ENCODE measurements at regions not wholly inside any gene's neighbourhood (a gene's known extent, or its start where the extent isn't known, plus 50 kb on each side); places are given as distances from the start of the nearest gene placed in this dataset.

DNA sequence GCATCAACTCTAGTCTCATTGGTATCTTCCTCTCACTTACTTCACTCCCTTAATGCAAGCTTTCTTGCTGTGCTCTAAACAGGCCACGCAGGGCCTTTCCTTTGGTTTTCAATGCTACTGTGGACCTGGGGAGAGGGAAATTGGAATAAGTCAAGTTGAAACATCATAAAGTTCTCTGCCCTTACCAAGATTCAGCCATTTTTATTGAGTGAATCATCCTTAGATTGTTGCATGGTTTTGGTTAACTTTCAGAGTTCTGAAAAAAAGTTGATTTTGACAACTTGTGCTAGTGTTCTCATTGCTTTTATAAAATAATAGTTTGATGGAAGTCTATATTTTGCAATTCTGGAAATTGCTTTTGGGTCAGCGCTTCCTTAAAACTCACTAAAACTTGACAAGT, 852.8 kb upstream of the ACVR2A start:
- Histone ChIP-seq H3K27ac (ENCODE audit: low read depth) (no peak overlapping the region), H3K9me2 (ENCODE audit: insufficient read depth) (0 out of 2 replicates have a peak, but pooled peaks cover 4% of the 10 kb centered on the region), H3K4me2 (no peak overlapping the region), H3K4me1 (ENCODE audit: insufficient read depth) (peaks cover 17% of the 10 kb centered on the region), H3K4me3 (no peak overlapping the region), H4K20me1 (replicated peaks; ENCODE audit: insufficient read depth) (no peaks in the 10 kb centered on the region), H3F3A (replicated peaks; ENCODE audit: low read depth) (no peaks in the 10 kb centered on the region), H3K27me3 (ENCODE audit: insufficient read depth) (no peaks in the 10 kb centered on the region), H3K36me3 (ENCODE audit: insufficient read depth) (no peaks in the 10 kb centered on the region), H2AFZ (peak overlapping the region; percentile 33; the same call in 1 of the 2 replicates), H3K79me2 (replicated peaks; ENCODE audit: insufficient read depth) (no peaks in the 10 kb centered on the region)
- H3K27ac Mint-ChIP-seq = no peak overlapping the region
- H3K9me3 Mint-ChIP-seq = no peaks in the 10 kb centered on the region
- TF ChIP-seq, protein P1, sequence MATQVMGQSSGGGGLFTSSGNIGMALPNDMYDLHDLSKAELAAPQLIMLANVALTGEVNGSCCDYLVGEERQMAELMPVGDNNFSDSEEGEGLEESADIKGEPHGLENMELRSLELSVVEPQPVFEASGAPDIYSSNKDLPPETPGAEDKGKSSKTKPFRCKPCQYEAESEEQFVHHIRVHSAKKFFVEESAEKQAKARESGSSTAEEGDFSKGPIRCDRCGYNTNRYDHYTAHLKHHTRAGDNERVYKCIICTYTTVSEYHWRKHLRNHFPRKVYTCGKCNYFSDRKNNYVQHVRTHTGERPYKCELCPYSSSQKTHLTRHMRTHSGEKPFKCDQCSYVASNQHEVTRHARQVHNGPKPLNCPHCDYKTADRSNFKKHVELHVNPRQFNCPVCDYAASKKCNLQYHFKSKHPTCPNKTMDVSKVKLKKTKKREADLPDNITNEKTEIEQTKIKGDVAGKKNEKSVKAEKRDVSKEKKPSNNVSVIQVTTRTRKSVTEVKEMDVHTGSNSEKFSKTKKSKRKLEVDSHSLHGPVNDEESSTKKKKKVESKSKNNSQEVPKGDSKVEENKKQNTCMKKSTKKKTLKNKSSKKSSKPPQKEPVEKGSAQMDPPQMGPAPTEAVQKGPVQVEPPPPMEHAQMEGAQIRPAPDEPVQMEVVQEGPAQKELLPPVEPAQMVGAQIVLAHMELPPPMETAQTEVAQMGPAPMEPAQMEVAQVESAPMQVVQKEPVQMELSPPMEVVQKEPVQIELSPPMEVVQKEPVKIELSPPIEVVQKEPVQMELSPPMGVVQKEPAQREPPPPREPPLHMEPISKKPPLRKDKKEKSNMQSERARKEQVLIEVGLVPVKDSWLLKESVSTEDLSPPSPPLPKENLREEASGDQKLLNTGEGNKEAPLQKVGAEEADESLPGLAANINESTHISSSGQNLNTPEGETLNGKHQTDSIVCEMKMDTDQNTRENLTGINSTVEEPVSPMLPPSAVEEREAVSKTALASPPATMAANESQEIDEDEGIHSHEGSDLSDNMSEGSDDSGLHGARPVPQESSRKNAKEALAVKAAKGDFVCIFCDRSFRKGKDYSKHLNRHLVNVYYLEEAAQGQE (IDR thresholded peaks at IDR 0.05; ENCODE audit: unreplicated experiment) = no peak
- TF ChIP-seq POLR2AphosphoS5 (IDR thresholded peaks at IDR 0.05; ENCODE audit: low read depth) (no peak), CREB1 (CRISPR knock-in tag; IDR thresholded peaks at IDR 0.05; ENCODE audit: low read depth) (no peak), EZH2phosphoT487 (IDR thresholded peaks at IDR 0.05; ENCODE audit: unreplicated experiment) (no peak), ZNF114 (CRISPR knock-in tag; IDR thresholded peaks at IDR 0.05) (no peak), JUNB (IDR thresholded peaks at IDR 0.05; ENCODE audit: unreplicated experiment) (no peak), ZNF331 (CRISPR knock-in tag; IDR thresholded peaks at IDR 0.05; ENCODE audit: low read depth) (no peak), NANOG (IDR thresholded peaks at IDR 0.05; ENCODE audit: borderline replicate concordance) (no peak), STAT1 (IDR thresholded peaks at IDR 0.05; ENCODE audit: unreplicated experiment) (no peak), EZH2 (IDR thresholded peaks at IDR 0.05; ENCODE audit: low read depth, unreplicated experiment) (no peak)
- TF ChIP-seq, protein P2, sequence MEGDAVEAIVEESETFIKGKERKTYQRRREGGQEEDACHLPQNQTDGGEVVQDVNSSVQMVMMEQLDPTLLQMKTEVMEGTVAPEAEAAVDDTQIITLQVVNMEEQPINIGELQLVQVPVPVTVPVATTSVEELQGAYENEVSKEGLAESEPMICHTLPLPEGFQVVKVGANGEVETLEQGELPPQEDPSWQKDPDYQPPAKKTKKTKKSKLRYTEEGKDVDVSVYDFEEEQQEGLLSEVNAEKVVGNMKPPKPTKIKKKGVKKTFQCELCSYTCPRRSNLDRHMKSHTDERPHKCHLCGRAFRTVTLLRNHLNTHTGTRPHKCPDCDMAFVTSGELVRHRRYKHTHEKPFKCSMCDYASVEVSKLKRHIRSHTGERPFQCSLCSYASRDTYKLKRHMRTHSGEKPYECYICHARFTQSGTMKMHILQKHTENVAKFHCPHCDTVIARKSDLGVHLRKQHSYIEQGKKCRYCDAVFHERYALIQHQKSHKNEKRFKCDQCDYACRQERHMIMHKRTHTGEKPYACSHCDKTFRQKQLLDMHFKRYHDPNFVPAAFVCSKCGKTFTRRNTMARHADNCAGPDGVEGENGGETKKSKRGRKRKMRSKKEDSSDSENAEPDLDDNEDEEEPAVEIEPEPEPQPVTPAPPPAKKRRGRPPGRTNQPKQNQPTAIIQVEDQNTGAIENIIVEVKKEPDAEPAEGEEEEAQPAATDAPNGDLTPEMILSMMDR (conservative IDR thresholded peaks at IDR 0.05; ENCODE audit: low read depth in 2 of 2) = no peak
- TF ChIP-seq, protein P3, sequence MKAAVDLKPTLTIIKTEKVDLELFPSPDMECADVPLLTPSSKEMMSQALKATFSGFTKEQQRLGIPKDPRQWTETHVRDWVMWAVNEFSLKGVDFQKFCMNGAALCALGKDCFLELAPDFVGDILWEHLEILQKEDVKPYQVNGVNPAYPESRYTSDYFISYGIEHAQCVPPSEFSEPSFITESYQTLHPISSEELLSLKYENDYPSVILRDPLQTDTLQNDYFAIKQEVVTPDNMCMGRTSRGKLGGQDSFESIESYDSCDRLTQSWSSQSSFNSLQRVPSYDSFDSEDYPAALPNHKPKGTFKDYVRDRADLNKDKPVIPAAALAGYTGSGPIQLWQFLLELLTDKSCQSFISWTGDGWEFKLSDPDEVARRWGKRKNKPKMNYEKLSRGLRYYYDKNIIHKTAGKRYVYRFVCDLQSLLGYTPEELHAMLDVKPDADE (IDR thresholded peaks at IDR 0.05) = no peak
- TF ChIP-seq, protein P4, sequence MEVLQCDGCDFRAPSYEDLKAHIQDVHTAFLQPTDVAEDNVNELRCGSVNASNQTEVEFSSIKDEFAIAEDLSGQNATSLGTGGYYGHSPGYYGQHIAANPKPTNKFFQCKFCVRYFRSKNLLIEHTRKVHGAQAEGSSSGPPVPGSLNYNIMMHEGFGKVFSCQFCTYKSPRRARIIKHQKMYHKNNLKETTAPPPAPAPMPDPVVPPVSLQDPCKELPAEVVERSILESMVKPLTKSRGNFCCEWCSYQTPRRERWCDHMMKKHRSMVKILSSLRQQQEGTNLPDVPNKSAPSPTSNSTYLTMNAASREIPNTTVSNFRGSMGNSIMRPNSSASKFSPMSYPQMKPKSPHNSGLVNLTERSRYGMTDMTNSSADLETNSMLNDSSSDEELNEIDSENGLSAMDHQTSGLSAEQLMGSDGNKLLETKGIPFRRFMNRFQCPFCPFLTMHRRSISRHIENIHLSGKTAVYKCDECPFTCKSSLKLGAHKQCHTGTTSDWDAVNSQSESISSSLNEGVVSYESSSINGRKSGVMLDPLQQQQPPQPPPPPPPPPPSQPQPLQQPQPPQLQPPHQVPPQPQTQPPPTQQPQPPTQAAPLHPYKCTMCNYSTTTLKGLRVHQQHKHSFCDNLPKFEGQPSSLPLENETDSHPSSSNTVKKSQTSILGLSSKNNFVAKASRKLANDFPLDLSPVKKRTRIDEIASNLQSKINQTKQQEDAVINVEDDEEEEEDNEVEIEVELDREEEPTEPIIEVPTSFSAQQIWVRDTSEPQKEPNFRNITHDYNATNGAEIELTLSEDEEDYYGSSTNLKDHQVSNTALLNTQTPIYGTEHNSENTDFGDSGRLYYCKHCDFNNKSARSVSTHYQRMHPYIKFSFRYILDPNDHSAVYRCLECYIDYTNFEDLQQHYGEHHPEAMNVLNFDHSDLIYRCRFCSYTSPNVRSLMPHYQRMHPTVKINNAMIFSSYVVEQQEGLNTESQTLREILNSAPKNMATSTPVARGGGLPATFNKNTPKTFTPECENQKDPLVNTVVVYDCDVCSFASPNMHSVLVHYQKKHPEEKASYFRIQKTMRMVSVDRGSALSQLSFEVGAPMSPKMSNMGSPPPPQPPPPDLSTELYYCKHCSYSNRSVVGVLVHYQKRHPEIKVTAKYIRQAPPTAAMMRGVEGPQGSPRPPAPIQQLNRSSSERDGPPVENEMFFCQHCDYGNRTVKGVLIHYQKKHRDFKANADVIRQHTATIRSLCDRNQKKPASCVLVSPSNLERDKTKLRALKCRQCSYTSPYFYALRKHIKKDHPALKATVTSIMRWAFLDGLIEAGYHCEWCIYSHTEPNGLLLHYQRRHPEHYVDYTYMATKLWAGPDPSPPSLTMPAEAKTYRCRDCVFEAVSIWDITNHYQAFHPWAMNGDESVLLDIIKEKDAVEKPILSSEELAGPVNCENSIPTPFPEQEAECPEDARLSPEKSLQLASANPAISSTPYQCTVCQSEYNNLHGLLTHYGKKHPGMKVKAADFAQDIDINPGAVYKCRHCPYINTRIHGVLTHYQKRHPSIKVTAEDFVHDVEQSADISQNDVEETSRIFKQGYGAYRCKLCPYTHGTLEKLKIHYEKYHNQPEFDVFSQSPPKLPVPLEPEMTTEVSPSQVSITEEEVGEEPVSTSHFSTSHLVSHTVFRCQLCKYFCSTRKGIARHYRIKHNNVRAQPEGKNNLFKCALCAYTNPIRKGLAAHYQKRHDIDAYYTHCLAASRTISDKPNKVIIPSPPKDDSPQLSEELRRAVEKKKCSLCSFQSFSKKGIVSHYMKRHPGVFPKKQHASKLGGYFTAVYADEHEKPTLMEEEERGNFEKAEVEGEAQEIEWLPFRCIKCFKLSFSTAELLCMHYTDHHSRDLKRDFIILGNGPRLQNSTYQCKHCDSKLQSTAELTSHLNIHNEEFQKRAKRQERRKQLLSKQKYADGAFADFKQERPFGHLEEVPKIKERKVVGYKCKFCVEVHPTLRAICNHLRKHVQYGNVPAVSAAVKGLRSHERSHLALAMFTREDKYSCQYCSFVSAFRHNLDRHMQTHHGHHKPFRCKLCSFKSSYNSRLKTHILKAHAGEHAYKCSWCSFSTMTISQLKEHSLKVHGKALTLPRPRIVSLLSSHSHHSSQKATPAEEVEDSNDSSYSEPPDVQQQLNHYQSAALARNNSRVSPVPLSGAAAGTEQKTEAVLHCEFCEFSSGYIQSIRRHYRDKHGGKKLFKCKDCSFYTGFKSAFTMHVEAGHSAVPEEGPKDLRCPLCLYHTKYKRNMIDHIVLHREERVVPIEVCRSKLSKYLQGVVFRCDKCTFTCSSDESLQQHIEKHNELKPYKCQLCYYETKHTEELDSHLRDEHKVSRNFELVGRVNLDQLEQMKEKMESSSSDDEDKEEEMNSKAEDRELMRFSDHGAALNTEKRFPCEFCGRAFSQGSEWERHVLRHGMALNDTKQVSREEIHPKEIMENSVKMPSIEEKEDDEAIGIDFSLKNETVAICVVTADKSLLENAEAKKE (CRISPR knock-in tag; IDR thresholded peaks at IDR 0.05) = no peak
- H3K27me3 Mint-ChIP-seq (ENCODE audit: insufficient read depth, low read depth, poor library complexity) = peaks cover 2% of the 10 kb centered on the region
- no peaks in the 10 kb centered on the region for H3K36me3 Mint-ChIP-seq (ENCODE audit: low read depth)
- no peak overlapping the region for H3K4me3 Mint-ChIP-seq
- DNase-seq (ENCODE audit: low spot score) (no peak), ATAC-seq (no peak)
- H3K4me1 Mint-ChIP-seq = peaks cover 16% of the 10 kb centered on the region; the same call in 2 of the 3 replicates

Measured in GM23338 (cell line).